K562 (cell line): ENCODE measurements at regions not wholly inside any gene's neighbourhood (a gene's known extent, or its start where the extent isn't known, plus 50 kb on each side); places are given as distances from the start of the nearest gene placed in this dataset.

Experiments used
- ATAC-seq: fragments of 200-7000 bp; cut with Tn5 transposase; 3 replicates; pipeline ENCODE4 v1.9.1; 2020; ENCODE audit warnings: moderate library complexity
- BruUV-seq: library from RNA; stranded (reverse); fragments of 400-500 nt; replicated peaks from 2 replicates; lab custom pipeline; 2021; lab: Mats Ljungman, UMichigan
- CTCF ChIA-PET: fragments of 300-600 bp; formaldehyde crosslinking; extraction: SDS; loops from one replicate; lab custom pipeline; 2021; ENCODE audit warnings: low intra/inter-chr PET ratio; lab: Yijun Ruan, JAX
- POLR2A ChIA-PET: fragments of 300-600, 350-650 bp; sonication (Branson Sonifier 250); formaldehyde crosslinking; extraction: SDS; loops from one replicate; lab custom pipeline; 2021; ENCODE audit warnings: antibody characterized with exemption, inconsistent platforms; lab: Yijun Ruan, JAX
- DNase-seq, 4 experiments: peaks; one replicate each; pipeline versions ENCODE4 v3.0.0 to v3.0.0-alpha.2; 2011 to 2018; ENCODE audit warnings: low spot score in 3 of 4, mixed read lengths in 3 of 4; ENCODE audit errors: extremely low read depth in 1 of 4
- FAIRE-seq: peaks from 2 replicates; lab custom pipeline; 2011; peaks lifted over from hg19 to GRCh38; lab: Jason Lieb, UNC
- H2AFZ ChIP-seq: 2 replicates; pipeline ENCODE4 v1.6.0; 2011; ENCODE audit warnings: low read depth, low read length, control low read depth, inconsistent platforms
- H3K27ac ChIP-seq: fragments of 200-600 bp; 3 replicates; pipeline ENCODE4 v1.8.0; 2011; ENCODE audit warnings: low read depth, mild to moderate bottlenecking, control low read depth, inconsistent platforms, low read length, moderate library complexity, mixed read lengths; ENCODE audit errors: extremely low read depth
- H3K27me3 ChIP-seq, 2 experiments: fragments of 300-600 bp in 1 of 2; 2 replicates in 1 of 2; 3 replicates in 1 of 2; pipeline versions ENCODE4 v1.6.0 to v1.8.0; 2011; ENCODE audit warnings: inconsistent platforms in 2 of 2, low read length in 2 of 2, mild to moderate bottlenecking in 1 of 2, mixed read lengths in 1 of 2, moderate library complexity in 1 of 2; ENCODE audit not compliant: control insufficient read depth in 2 of 2, insufficient read depth in 2 of 2
- H3K36me3 ChIP-seq: fragments of 300-600 bp; 3 replicates; pipeline ENCODE4 v1.8.0; 2011; ENCODE audit warnings: mild to moderate bottlenecking, low read length, inconsistent platforms; ENCODE audit not compliant: control insufficient read depth, insufficient read depth
- H3K4me1 ChIP-seq, 2 experiments: fragments of 200-600 bp in 1 of 2; replicated peaks in 1 of 2; 2 replicates in 1 of 2; 3 replicates in 1 of 2; pipeline versions ENCODE4 v1.5.1 to v1.8.0; 2011; ENCODE audit warnings: inconsistent platforms in 2 of 2, low read length in 2 of 2, mild to moderate bottlenecking in 1 of 2, mixed read lengths in 1 of 2, moderate library complexity in 1 of 2; ENCODE audit not compliant: control insufficient read depth in 2 of 2, insufficient read depth in 2 of 2
- H3K4me2 ChIP-seq: 2 replicates; pipeline ENCODE4 v1.6.1; 2011; ENCODE audit warnings: low read length, control low read depth, inconsistent platforms, mixed read lengths; ENCODE audit not compliant: insufficient read depth
- H3K4me3 ChIP-seq: fragments of 200-600 bp; sonication (generic), shearing (Covaris generic); 2 replicates; pipeline ENCODE4 v1.5.1; 2016; ENCODE audit warnings: control low read depth, inconsistent platforms
- H3K79me2 ChIP-seq: fragments of 200-600 bp; 3 replicates; pipeline ENCODE4 v1.8.0; 2011; ENCODE audit warnings: low read length, inconsistent platforms; ENCODE audit not compliant: control insufficient read depth, insufficient read depth
- H3K9ac ChIP-seq, 2 experiments: 2 replicates each; pipeline versions ENCODE4 v1.6.0 to v1.6.1; 2011; ENCODE audit warnings: low read depth in 2 of 2, low read length in 2 of 2, control low read depth in 1 of 2, inconsistent platforms in 1 of 2, mild to moderate bottlenecking in 1 of 2, mixed read lengths in 1 of 2; ENCODE audit not compliant: insufficient read depth in 1 of 2
- H3K9me1 ChIP-seq: one replicate; pipeline ENCODE4 v1.6.0; 2011; ENCODE audit warnings: inconsistent platforms, mild to moderate bottlenecking, low read length, moderate library complexity; ENCODE audit not compliant: control insufficient read depth, insufficient read depth
- H3K9me3 ChIP-seq: replicated peaks from 2 replicates; pipeline ENCODE4 v1.5.1; 2011; ENCODE audit warnings: low read depth, low read length, inconsistent platforms; ENCODE audit not compliant: control insufficient read depth, insufficient read depth
- H4K20me1 ChIP-seq: replicated peaks from 2 replicates; pipeline ENCODE4 v1.6.1; 2011; ENCODE audit warnings: low read length, inconsistent platforms, mixed read lengths; ENCODE audit not compliant: control insufficient read depth, insufficient read depth
- BRCA1 ChIP-seq, 2 experiments: fragments of 450-650 bp in 1 of 2; sonication (generic) in 1 of 2; formaldehyde crosslinking in 1 of 2; IDR thresholded peaks; 2 replicates each; pipeline versions ENCODE4 v1.5.0 to v1.6.1; 2017 to 2020; ENCODE audit warnings: mild to moderate bottlenecking in 1 of 2, missing genetic modification reagents in 1 of 2
- FOXJ2 ChIP-seq: fragments of 200-800 bp; sonication (Bioruptor generic); IDR thresholded peaks from 2 replicates; pipeline ENCODE4 v1.6.1; 2016; ENCODE audit warnings: missing genetic modification characterization, missing compliant biosample characterization
- MAFG ChIP-seq: fragments of 450-650 bp; conservative IDR thresholded peaks from 2 replicates; pipeline ENCODE4 v1.6.1; 2016; ENCODE audit warnings: missing genetic modification characterization, missing compliant biosample characterization
- NFE2 ChIP-seq: IDR thresholded peaks from 2 replicates; pipeline ENCODE4 v1.6.1; 2014; ENCODE audit warnings: antibody characterized with exemption, low read depth
- POU5F1 ChIP-seq: fragments of 150-350 bp; IDR thresholded peaks from 2 replicates; pipeline ENCODE4 v1.6.1; 2014; ENCODE audit warnings: borderline replicate concordance, low read length, low read depth, mild to moderate bottlenecking; ENCODE audit not compliant: partially characterized antibody
- RFX1 ChIP-seq: fragments of 450-650 bp; IDR thresholded peaks from 2 replicates; pipeline ENCODE4 v1.6.1; 2016; ENCODE audit warnings: mild to moderate bottlenecking, moderate library complexity
- RHOXF2B ChIP-seq: fragments of 250-450 bp; sonication (Bioruptor Pico); conservative IDR thresholded peaks from 2 replicates; pipeline ENCODE4 v1.5.1; 2021
- ZBTB7A ChIP-seq: IDR thresholded peaks from 2 replicates; pipeline ENCODE4 v1.6.1; 2011; ENCODE audit warnings: low read depth, mild to moderate bottlenecking, low read length, moderate library complexity, borderline replicate concordance; ENCODE audit not compliant: control insufficient read depth
- WGBS: fragments of 100-300 bp; shearing (Covaris generic); methylation state at CpG from one replicate; pipeline ENCODE4 v1.1.6; 2016; ENCODE audit warnings: low coverage, mixed read lengths; ENCODE audit not compliant: insufficient coverage; ENCODE audit errors: missing lambda C conversion rate; 5-methylcytosine and 5-hydroxymethylcytosine counted together
- in situ Hi-C: fragments of 300-500 bp; cut with MboI; formaldehyde crosslinking; loops from 4 replicates; pipeline ENCODE4 v1.15.0; 2018; ENCODE audit warnings: inconsistent platforms, mixed read lengths
- intact Hi-C: fragments of 100-400 bp; cut with micrococcal nuclease; formaldehyde crosslinking; loops from 2 replicates; pipeline ENCODE4 v1.14.2; 2022
- TF ChIP-seq, protein P1 (sequence below): sonication (generic); formaldehyde crosslinking; IDR thresholded peaks from 2 replicates; pipeline ENCODE4 v1.8.1; 2022; ENCODE audit warnings: missing genetic modification reagents
- TF ChIP-seq, protein P2 (sequence below): IDR thresholded peaks from 2 replicates; pipeline ENCODE4 v1.6.1; 2016; ENCODE audit warnings: missing genetic modification characterization, missing compliant biosample characterization

DNA sequence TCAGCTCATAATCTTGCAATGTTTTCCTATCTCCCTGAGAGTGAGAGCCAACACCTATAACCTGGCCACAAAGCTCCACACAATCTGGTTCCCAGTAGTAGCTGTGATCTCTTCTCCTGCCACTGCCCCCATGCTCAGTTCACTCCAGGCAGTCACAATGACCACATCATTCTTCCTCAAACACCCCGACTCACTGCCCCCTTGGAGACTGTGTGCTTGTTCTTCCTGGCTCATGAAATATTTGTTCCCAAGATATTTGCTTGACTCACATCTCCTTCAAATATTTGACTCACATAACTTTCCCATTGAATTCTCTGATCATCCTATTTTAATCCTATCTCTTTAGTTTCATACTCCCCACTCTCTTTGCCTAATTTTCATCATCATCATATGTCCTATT lies 173.7 kb downstream of the AREG start:
- in situ Hi-C loops, result no loop called here

DNA sequence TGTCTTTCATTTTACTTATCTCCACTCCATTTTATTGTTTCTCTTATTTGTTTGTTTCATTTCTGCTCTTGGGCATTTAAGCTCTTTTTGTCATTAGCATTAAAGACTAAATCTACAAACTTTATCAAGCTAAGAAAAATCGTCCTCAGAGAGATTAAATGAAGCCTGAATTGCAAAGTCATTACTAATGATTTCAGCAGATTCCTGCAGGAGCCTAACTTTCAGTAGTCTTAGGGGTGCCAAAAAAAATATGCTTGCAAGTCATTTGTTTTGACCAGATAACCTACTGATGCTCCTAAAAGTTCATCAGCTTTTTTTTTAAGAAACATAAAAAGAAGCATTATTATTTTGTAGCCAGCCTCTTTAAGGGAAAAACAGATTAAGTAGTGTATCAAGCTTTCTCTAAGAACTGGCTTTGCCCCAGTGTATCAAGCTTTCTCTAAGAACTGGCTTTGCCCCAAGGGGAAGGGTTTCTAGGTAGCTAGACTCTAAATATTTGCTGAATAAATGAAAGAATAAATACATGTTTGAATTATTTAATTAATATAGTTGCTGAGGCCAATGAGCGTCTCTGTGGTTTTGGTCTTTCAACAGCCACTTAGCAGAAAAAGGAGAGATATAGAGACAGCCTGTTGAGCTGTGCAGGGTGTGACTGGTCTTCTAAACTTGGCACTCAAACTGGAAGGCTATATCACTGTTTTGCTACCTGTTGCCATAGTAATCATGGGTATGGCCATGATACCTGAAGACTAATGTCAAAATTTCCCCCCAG lies 174.2 kb downstream of the BTC start:
- no peaks in the 10 kb centered on the region for H3K9me3 ChIP-seq
- BruUV-seq, result no TSS peak
- no peaks in the 10 kb centered on the region for H3K27me3 ChIP-seq
- no peak overlapping the region for H2AFZ ChIP-seq
- in situ Hi-C loops, result no loop called here
- DNase-seq (no peak), ATAC-seq (peak; percentile 38; the same call in 1 of the 3 replicates), FAIRE-seq (no peak)
- H3K27ac ChIP-seq, result no peak overlapping the region
- no peaks in the 10 kb centered on the region for H3K79me2 ChIP-seq
- no peak overlapping the region for H3K9ac ChIP-seq
- intact Hi-C loops, result loop anchor here (5.0 kb wide), 1 partner anchor 188 kb away; no protein-coding TSS in a partner anchor
- POLR2A ChIA-PET, result no interaction called here
- WGBS, result 29% methylated on average over 2 of the region's 2 CpGs
- no peaks in the 10 kb centered on the region for H4K20me1 ChIP-seq
- H3K9me1 ChIP-seq, result no peaks in the 10 kb centered on the region
- peaks cover 0 to 7% of the 10 kb centered on the region in 2 experiments; a peak in 2 of 5 replicates for H3K4me1 ChIP-seq
- CTCF ChIA-PET, result no interaction called here
- no peak overlapping the region for H3K4me2 ChIP-seq
- no peaks in the 10 kb centered on the region for H3K36me3 ChIP-seq
- TF ChIP-seq RFX1, result peak; percentile 36; the same call in 1 of the 2 replicates
- TF ChIP-seq NFE2, result 0 out of 2 replicates have a peak, but pooled peaks have one; percentile 12
- TF ChIP-seq POU5F1, result no peak
- TF ChIP-seq, protein P1, sequence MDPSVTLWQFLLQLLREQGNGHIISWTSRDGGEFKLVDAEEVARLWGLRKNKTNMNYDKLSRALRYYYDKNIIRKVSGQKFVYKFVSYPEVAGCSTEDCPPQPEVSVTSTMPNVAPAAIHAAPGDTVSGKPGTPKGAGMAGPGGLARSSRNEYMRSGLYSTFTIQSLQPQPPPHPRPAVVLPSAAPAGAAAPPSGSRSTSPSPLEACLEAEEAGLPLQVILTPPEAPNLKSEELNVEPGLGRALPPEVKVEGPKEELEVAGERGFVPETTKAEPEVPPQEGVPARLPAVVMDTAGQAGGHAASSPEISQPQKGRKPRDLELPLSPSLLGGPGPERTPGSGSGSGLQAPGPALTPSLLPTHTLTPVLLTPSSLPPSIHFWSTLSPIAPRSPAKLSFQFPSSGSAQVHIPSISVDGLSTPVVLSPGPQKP, result no peak
- no peak for TF ChIP-seq RHOXF2B (CRISPR knock-in tag)
- peak; percentile 70; the same call in 1 of the 2 replicates for TF ChIP-seq FOXJ2 (tag)
- 0 out of 2 replicates have a peak, but pooled peaks have one; percentile 42 for TF ChIP-seq MAFG (tag)
- TF ChIP-seq, protein P2, sequence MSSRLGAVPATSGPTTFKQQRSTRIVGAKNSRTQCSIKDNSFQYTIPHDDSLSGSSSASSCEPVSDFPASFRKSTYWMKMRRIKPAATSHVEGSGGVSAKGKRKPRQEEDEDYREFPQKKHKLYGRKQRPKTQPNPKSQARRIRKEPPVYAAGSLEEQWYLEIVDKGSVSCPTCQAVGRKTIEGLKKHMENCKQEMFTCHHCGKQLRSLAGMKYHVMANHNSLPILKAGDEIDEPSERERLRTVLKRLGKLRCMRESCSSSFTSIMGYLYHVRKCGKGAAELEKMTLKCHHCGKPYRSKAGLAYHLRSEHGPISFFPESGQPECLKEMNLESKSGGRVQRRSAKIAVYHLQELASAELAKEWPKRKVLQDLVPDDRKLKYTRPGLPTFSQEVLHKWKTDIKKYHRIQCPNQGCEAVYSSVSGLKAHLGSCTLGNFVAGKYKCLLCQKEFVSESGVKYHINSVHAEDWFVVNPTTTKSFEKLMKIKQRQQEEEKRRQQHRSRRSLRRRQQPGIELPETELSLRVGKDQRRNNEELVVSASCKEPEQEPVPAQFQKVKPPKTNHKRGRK, result no peak
- no peak for TF ChIP-seq BRCA1 (IDR thresholded peaks at IDR 0.05)
- TF ChIP-seq BRCA1 (CRISPR knock-in tag; IDR thresholded peaks at IDR 0.05), result no peak
- H3K4me3 ChIP-seq, result no peak overlapping the region

More for the DNA sequence above, 173.7 kb downstream of the AREG start:
- no peaks in the 10 kb centered on the region for H3K79me2 ChIP-seq
- WGBS, result 17% methylated on average over 1 of the region's 1 CpG
- no peak overlapping the region for H3K27ac ChIP-seq
- ChIA-PET POLR2A (no interaction called here), CTCF (no interaction called here)
- peaks cover 0 to 6% of the 10 kb centered on the region in 2 experiments; a peak in 2 of 5 replicates for H3K4me1 ChIP-seq
- H3K9ac ChIP-seq, result no peak overlapping the region
- H3K36me3 ChIP-seq, result no peaks in the 10 kb centered on the region
- DNase-seq (no peak), FAIRE-seq (no peak), ATAC-seq (no peak)
- no peaks in the 10 kb centered on the region for H4K20me1 ChIP-seq
- H3K4me3 ChIP-seq, result no peak overlapping the region
- no peak for TF ChIP-seq ZBTB7A
- BruUV-seq, result no TSS peak
- intact Hi-C loops, result no loop called here
- no peak overlapping the region for H3K4me2 ChIP-seq
- H2AFZ ChIP-seq, result no peak overlapping the region
- no peaks in the 10 kb centered on the region for H3K9me1 ChIP-seq
- H3K27me3 ChIP-seq, result no peaks in the 10 kb centered on the region
- H3K9me3 ChIP-seq, result no peaks in the 10 kb centered on the region
